ENCODE measurements at regions not wholly inside any gene's neighbourhood (a gene's known extent, or its start where the extent isn't known, plus 50 kb on each side); places are given as distances from the start of the nearest gene placed in this dataset.

- Histone ChIP-seq H3K27ac (no peak overlapping the region), H3K4me3 (no peak overlapping the region), H3K4me1 (no peaks in the 10 kb centered on the region), H3K36me3 (no peaks in the 10 kb centered on the region), H3K27me3 (no peaks in the 10 kb centered on the region), H3K9me3 (no peaks in the 10 kb centered on the region)
- no peak for DNase-seq
- TF ChIP-seq, protein P1, sequence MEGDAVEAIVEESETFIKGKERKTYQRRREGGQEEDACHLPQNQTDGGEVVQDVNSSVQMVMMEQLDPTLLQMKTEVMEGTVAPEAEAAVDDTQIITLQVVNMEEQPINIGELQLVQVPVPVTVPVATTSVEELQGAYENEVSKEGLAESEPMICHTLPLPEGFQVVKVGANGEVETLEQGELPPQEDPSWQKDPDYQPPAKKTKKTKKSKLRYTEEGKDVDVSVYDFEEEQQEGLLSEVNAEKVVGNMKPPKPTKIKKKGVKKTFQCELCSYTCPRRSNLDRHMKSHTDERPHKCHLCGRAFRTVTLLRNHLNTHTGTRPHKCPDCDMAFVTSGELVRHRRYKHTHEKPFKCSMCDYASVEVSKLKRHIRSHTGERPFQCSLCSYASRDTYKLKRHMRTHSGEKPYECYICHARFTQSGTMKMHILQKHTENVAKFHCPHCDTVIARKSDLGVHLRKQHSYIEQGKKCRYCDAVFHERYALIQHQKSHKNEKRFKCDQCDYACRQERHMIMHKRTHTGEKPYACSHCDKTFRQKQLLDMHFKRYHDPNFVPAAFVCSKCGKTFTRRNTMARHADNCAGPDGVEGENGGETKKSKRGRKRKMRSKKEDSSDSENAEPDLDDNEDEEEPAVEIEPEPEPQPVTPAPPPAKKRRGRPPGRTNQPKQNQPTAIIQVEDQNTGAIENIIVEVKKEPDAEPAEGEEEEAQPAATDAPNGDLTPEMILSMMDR (IDR thresholded peaks at IDR 0.05), result no peak
- TF ChIP-seq EP300 (IDR thresholded peaks at IDR 0.05; ENCODE audit: low read depth) (no peak), POLR2A (IDR thresholded peaks at IDR 0.05) (no peak), POLR2AphosphoS5 (IDR thresholded peaks at IDR 0.05) (no peak)
- WGBS, 2 donors (ENCODE audit: low coverage in 1 of 2), result 85 to 86% methylated on average over 3 of the region's 3 CpGs
- intact Hi-C loops (cut with DNase I; ENCODE audit: low total_unique reads) (no loop called here), in situ Hi-C loops (cut with MboI; ENCODE audit: low pct_ligation_motif_present in 1 of 4, low pct_unique_long_range_greater_than_20kb in 1 of 4, low sequenced_read_pairs in 3 of 4) (no loop called here)
Observed at GRCh38 chr15:85955501-85956391, 123.9 kb upstream of the AGBL1 start.

- no peaks in the 10 kb centered on the region for H3K36me3 ChIP-seq
- no peak for TF ChIP-seq POLR2AphosphoS5 (IDR thresholded peaks at IDR 0.05)
- no peak for TF ChIP-seq EP300 (IDR thresholded peaks at IDR 0.05; ENCODE audit: low read depth)
- no peak for TF ChIP-seq POLR2A (IDR thresholded peaks at IDR 0.05)
- TF ChIP-seq, protein P1 (IDR thresholded peaks at IDR 0.05), result no peak
- WGBS, 2 donors (ENCODE audit: low coverage in 1 of 2), result 59 to 61% methylated on average over 2 of the region's 2 CpGs
- intact Hi-C loops (cut with DNase I; ENCODE audit: low total_unique reads) (no loop called here), in situ Hi-C loops (cut with MboI; ENCODE audit: low pct_ligation_motif_present in 1 of 4, low pct_unique_long_range_greater_than_20kb in 1 of 4, low sequenced_read_pairs in 3 of 4) (no loop called here)
- H3K27me3 ChIP-seq, result no peaks in the 10 kb centered on the region
- DNase-seq, result no peak
- no peaks in the 10 kb centered on the region for H3K9me3 ChIP-seq
- H3K4me1 ChIP-seq, result no peaks in the 10 kb centered on the region
- H3K4me3 ChIP-seq, result no peak overlapping the region
- H3K27ac ChIP-seq, result no peak overlapping the region
Observed at GRCh38 chr15:85956532-85957275, 123.0 kb upstream of the AGBL1 start.

- 85% methylated on average over 4 of the region's 4 CpGs; no CpG with 5 or more reads in 1 of the 2 donors for WGBS, 2 donors (ENCODE audit: low coverage in 1 of 2)
- in situ Hi-C loops (cut with MboI; ENCODE audit: low pct_ligation_motif_present in 1 of 4, low pct_unique_long_range_greater_than_20kb in 1 of 4, low sequenced_read_pairs in 3 of 4) (no loop called here), intact Hi-C loops (cut with DNase I; ENCODE audit: low total_unique reads) (no loop called here)
- H3K4me3 ChIP-seq, result no peak overlapping the region
- H3K27ac ChIP-seq, result no peak overlapping the region
- TF ChIP-seq EP300 (IDR thresholded peaks at IDR 0.05; ENCODE audit: low read depth), result no peak
- TF ChIP-seq POLR2A (IDR thresholded peaks at IDR 0.05), result no peak
- TF ChIP-seq, protein P1 (IDR thresholded peaks at IDR 0.05), result no peak
- no peak for TF ChIP-seq POLR2AphosphoS5 (IDR thresholded peaks at IDR 0.05)
- no peaks in the 10 kb centered on the region for H3K27me3 ChIP-seq
- no peaks in the 10 kb centered on the region for H3K9me3 ChIP-seq
- no peaks in the 10 kb centered on the region for H3K4me1 ChIP-seq
- DNase-seq, result no peak
- no peaks in the 10 kb centered on the region for H3K36me3 ChIP-seq
Observed at GRCh38 chr15:85959611-85960010, 120.1 kb upstream of the AGBL1 start.

- H3K9me3 ChIP-seq, result no peaks in the 10 kb centered on the region
- no peak overlapping the region for H3K27ac ChIP-seq
- intact Hi-C loops (cut with DNase I; ENCODE audit: low total_unique reads) (no loop called here), in situ Hi-C loops (cut with MboI; ENCODE audit: low pct_ligation_motif_present in 1 of 4, low pct_unique_long_range_greater_than_20kb in 1 of 4, low sequenced_read_pairs in 3 of 4) (no loop called here)
- H3K27me3 ChIP-seq, result no peaks in the 10 kb centered on the region
- 88 to 93% methylated on average over 1 to 2 of the region's 2 CpGs for WGBS, 2 donors (ENCODE audit: low coverage in 1 of 2)
- H3K4me1 ChIP-seq, result no peaks in the 10 kb centered on the region
- H3K36me3 ChIP-seq, result no peaks in the 10 kb centered on the region
- H3K4me3 ChIP-seq, result no peak overlapping the region
- TF ChIP-seq POLR2AphosphoS5 (IDR thresholded peaks at IDR 0.05), result no peak
- TF ChIP-seq, protein P1 (IDR thresholded peaks at IDR 0.05), result no peak
- no peak for DNase-seq
Observed at GRCh38 chr15:85960381-85960780, 119.3 kb upstream of the AGBL1 start.
